Large intestine (tissue), 3 donors: ENCODE measurements at regions not wholly inside any gene's neighbourhood (a gene's known extent, or its start where the extent isn't known, plus 50 kb on each side); places are given as distances from the start of the nearest gene placed in this dataset.

Experiments used
- DNase-seq, 2 donors: peaks; one replicate each; pipeline versions ENCODE4 v3.0.0 to v3.0.0-alpha.2; 2013
- H3K27ac ChIP-seq: one replicate; pipeline ENCODE4 v1.5.1; 2013; ENCODE audit warnings: low read length
- H3K27me3 ChIP-seq: 2 replicates; pipeline ENCODE4 v1.6.1; 2013; ENCODE audit warnings: low read length; ENCODE audit not compliant: control insufficient read depth, insufficient read depth
- H3K36me3 ChIP-seq: 2 replicates; pipeline ENCODE4 v1.6.1; 2013; ENCODE audit warnings: low read length; ENCODE audit not compliant: control insufficient read depth, insufficient read depth
- H3K4me1 ChIP-seq: one replicate; pipeline ENCODE4 v1.6.1; 2013; ENCODE audit warnings: low read length; ENCODE audit not compliant: control insufficient read depth, insufficient read depth
- H3K4me3 ChIP-seq: one replicate; pipeline ENCODE4 v1.5.1; 2013; ENCODE audit warnings: low read length
- H3K9me3 ChIP-seq: one replicate; pipeline ENCODE4 v1.6.1; 2013; ENCODE audit warnings: mild to moderate bottlenecking, low read depth, low read length, moderate library complexity; ENCODE audit not compliant: control insufficient read depth
- WGBS: methylation state at CpG from one replicate; pipeline ENCODE4 v1.1.5; 2013; ENCODE audit warnings: low lambda C conversion rate; ENCODE audit not compliant: insufficient coverage; 5-methylcytosine and 5-hydroxymethylcytosine counted together

- no peaks in the 10 kb centered on the region for H3K27me3 ChIP-seq
- no peaks in the 10 kb centered on the region for H3K4me1 ChIP-seq
- no peaks in the 10 kb centered on the region for H3K36me3 ChIP-seq
- H3K27ac ChIP-seq = no peak overlapping the region
- no peaks in the 10 kb centered on the region for H3K9me3 ChIP-seq
- DNase-seq = no peak
- no CpG with 5 or more reads among the region's 4 CpGs for WGBS
- H3K4me3 ChIP-seq = no peak overlapping the region
These were observed 50.5 kb upstream of the ADGRG2 start for GRCh38 chrX:19172741-19173140.

- H3K9me3 ChIP-seq = no peaks in the 10 kb centered on the region
- H3K27ac ChIP-seq = no peak overlapping the region
- no peaks in the 10 kb centered on the region for H3K4me1 ChIP-seq
- no peaks in the 10 kb centered on the region for H3K36me3 ChIP-seq
- H3K27me3 ChIP-seq = no peaks in the 10 kb centered on the region
- H3K4me3 ChIP-seq = no peak overlapping the region
- no CpG with 5 or more reads among the region's 10 CpGs for WGBS
- DNase-seq = no peak
These were observed 52.2 kb upstream of the ADGRG2 start for GRCh38 chrX:19174401-19175025.

- Histone ChIP-seq H3K36me3 (no peaks in the 10 kb centered on the region), H3K27me3 (no peaks in the 10 kb centered on the region), H3K27ac (no peak overlapping the region), H3K4me1 (no peaks in the 10 kb centered on the region), H3K4me3 (no peak overlapping the region), H3K9me3 (no peaks in the 10 kb centered on the region)
- WGBS = no CpG with 5 or more reads among the region's 4 CpGs
- DNase-seq = no peak
These were observed 54.8 kb upstream of the ADGRG2 start for GRCh38 chrX:19176901-19177630.

- no CpG with 5 or more reads among the region's 6 CpGs for WGBS
- Histone ChIP-seq H3K4me3 (no peak overlapping the region), H3K4me1 (no peaks in the 10 kb centered on the region), H3K27ac (no peak overlapping the region), H3K27me3 (no peaks in the 10 kb centered on the region), H3K36me3 (no peaks in the 10 kb centered on the region), H3K9me3 (no peaks in the 10 kb centered on the region)
- no peak for DNase-seq
These were observed 55.5 kb upstream of the ADGRG2 start for GRCh38 chrX:19177721-19178120.

GRCh38 chrX:19178402-19178801 lies 56.1 kb upstream of the ADGRG2 start:
- no peak for DNase-seq
- no peak overlapping the region for H3K27ac ChIP-seq
- peaks cover 5% of the 10 kb centered on the region for H3K4me1 ChIP-seq
- H3K4me3 ChIP-seq = no peak overlapping the region
- WGBS = no CpG with 5 or more reads among the region's 6 CpGs
- H3K27me3 ChIP-seq = no peaks in the 10 kb centered on the region
- H3K36me3 ChIP-seq = no peaks in the 10 kb centered on the region
- H3K9me3 ChIP-seq = no peaks in the 10 kb centered on the region

GRCh38 chrX:19179389-19179788 lies 57.1 kb upstream of the ADGRG2 start:
- Histone ChIP-seq H3K4me1 (peaks cover 5% of the 10 kb centered on the region), H3K27me3 (no peaks in the 10 kb centered on the region), H3K27ac (no peak overlapping the region), H3K4me3 (no peak overlapping the region), H3K9me3 (no peaks in the 10 kb centered on the region), H3K36me3 (no peaks in the 10 kb centered on the region)
- DNase-seq = no peak
- no CpG with 5 or more reads among the region's 5 CpGs for WGBS

GRCh38 chrX:19181345-19181744 lies 59.1 kb upstream of the ADGRG2 start:
- H3K36me3 ChIP-seq = no peaks in the 10 kb centered on the region
- no CpG with 5 or more reads among the region's 6 CpGs for whole genome bisulfite sequencing
- peaks cover 5% of the 10 kb centered on the region for H3K4me1 ChIP-seq
- no peak overlapping the region for H3K4me3 ChIP-seq
- no peaks in the 10 kb centered on the region for H3K27me3 ChIP-seq
- no peaks in the 10 kb centered on the region for H3K9me3 ChIP-seq
- DNase-seq = no peak
- no peak overlapping the region for H3K27ac ChIP-seq

- no peak overlapping the region for H3K4me3 ChIP-seq
- no CpG with 5 or more reads among the region's 5 CpGs for WGBS
These were observed 60.5 kb upstream of the ADGRG2 start for GRCh38 chrX:19182785-19183184.

GRCh38 chrX:19183761-19184477 lies 61.7 kb upstream of the ADGRG2 start:
- peak in 1 of 2 donors; percentile 35 for DNase-seq
- peaks cover 5% of the 10 kb centered on the region for H3K4me1 ChIP-seq
- no peaks in the 10 kb centered on the region for H3K9me3 ChIP-seq
- no CpG with 5 or more reads among the region's 11 CpGs for WGBS
- H3K4me3 ChIP-seq = no peak overlapping the region
- H3K27ac ChIP-seq = no peak overlapping the region
- H3K27me3 ChIP-seq = no peaks in the 10 kb centered on the region
- no peaks in the 10 kb centered on the region for H3K36me3 ChIP-seq

More at GRCh38 chrX:19182785-19183184, 60.5 kb upstream of the ADGRG2 start:
- no peaks in the 10 kb centered on the region for H3K36me3 ChIP-seq
- peaks cover 5% of the 10 kb centered on the region for H3K4me1 ChIP-seq
- DNase-seq = no peak
- H3K9me3 ChIP-seq = no peaks in the 10 kb centered on the region
- H3K27ac ChIP-seq = no peak overlapping the region
- no peaks in the 10 kb centered on the region for H3K27me3 ChIP-seq

- Histone ChIP-seq H3K27ac (no peak overlapping the region), H3K36me3 (no peaks in the 10 kb centered on the region), H3K27me3 (no peaks in the 10 kb centered on the region), H3K4me3 (no peak overlapping the region), H3K9me3 (no peaks in the 10 kb centered on the region), H3K4me1 (no peaks in the 10 kb centered on the region)
- DNase-seq = no peak
- WGBS = no CpG with 5 or more reads among the region's 3 CpGs
These were observed 66.3 kb upstream of the ADGRG2 start for GRCh38 chrX:19188566-19188965.
